Left lung (tissue), 4 donors: ENCODE measurements at regions not wholly inside any gene's neighbourhood (a gene's known extent, or its start where the extent isn't known, plus 50 kb on each side); places are given as distances from the start of the nearest gene placed in this dataset.
"Not testable (repeated sequence)": the region's sequence is repeated elsewhere in the genome, so short reads cannot be mapped to it uniquely, and the experiment has no call there.

ENCODE experiments used
- ATAC-seq: fragments of 200-7000 bp; cut with Tn5 transposase; one replicate; pipeline ENCODE4 v1.9.1; 2020; ENCODE audit warnings: moderate library complexity
- DNase-seq, 4 donors: peaks; one replicate each; pipeline ENCODE4 v3.0.0-alpha.2; 2013 to 2020
- H3K27ac ChIP-seq, 2 donors: fragments of 200-600 bp; sonication (generic) in 1 of 2; one replicate each; pipeline versions ENCODE4 v1.5.0 to v1.8.0; 2020 to 2021
- H3K27me3 ChIP-seq, 2 donors: fragments of 200-600 bp; sonication (generic) in 1 of 2; one replicate each; pipeline versions ENCODE4 v1.5.0 to v1.8.0; 2020 to 2021
- H3K36me3 ChIP-seq, 2 donors: fragments of 200-600 bp; sonication (generic) in 1 of 2; one replicate each; pipeline versions ENCODE4 v1.5.0 to v1.8.0; 2020 to 2021
- H3K4me1 ChIP-seq, 2 donors: fragments of 200-600 bp; one replicate each; pipeline ENCODE4 v1.8.0; 2021
- H3K4me3 ChIP-seq, 2 donors: fragments of 200-600 bp; sonication (generic) in 1 of 2; one replicate each; pipeline versions ENCODE4 v1.5.0 to v1.8.0; 2020 to 2021; ENCODE audit warnings: mild to moderate bottlenecking in 1 of 2
- H3K9me3 ChIP-seq, 2 donors: fragments of 200-600 bp; sonication (generic) in 1 of 2; one replicate each; pipeline versions ENCODE4 v1.5.0 to v1.8.0; 2020 to 2021
- intact Hi-C, 2 donors: fragments of 100-400 bp; cut with DNase I; formaldehyde crosslinking; loops; one replicate each; pipeline versions ENCODE4 v1.11.2 to v1.14.2; 2022
- donor health status: DM: no; HTN: yes; CAD: no.
- donor health status: DM: no; HTN: no; CAD: no.

DNA sequence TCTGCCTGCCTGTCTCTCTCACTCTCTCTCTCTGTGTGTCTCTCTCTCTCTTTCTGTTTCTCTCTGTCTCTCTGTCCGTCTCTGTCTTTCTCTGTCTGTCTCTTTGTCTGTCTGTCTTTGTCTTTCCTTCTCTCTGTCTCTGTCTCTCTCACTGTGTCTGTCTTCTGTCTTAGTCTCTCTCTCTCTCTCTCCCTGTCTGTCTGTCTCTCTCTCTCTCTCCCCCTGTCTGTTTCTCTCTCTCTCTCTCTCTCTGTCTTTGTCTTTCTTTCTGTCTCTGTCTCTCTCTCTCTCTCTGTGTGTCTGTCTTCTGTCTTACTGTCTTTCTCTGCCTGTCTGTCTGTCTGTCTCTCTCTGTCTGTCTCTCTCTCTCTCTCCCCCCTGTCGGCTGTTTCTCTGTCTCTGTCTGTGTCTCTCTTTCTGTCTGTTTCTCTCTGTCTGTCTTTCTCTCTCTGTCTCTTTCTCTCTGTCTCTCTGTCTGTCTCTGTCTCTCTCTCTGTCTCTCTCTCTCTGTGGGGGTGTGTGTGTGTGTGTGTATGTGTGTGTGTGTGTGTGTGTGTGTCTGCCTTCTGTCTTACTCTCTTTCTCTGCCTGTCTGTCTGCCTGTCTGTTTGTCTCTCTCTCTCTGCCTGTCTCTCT is 2101.3 kb upstream of the TPTE start:
- H3K27me3 ChIP-seq, H3K36me3 ChIP-seq, H3K4me1 ChIP-seq, H3K9me3 ChIP-seq, H3K27ac ChIP-seq, H3K4me3 ChIP-seq, intact Hi-C loops: not testable (repeated sequence)
- peak; percentile 95 for ATAC-seq
- peak in 1 of 4 donors; percentile 0 for DNase-seq

DNA sequence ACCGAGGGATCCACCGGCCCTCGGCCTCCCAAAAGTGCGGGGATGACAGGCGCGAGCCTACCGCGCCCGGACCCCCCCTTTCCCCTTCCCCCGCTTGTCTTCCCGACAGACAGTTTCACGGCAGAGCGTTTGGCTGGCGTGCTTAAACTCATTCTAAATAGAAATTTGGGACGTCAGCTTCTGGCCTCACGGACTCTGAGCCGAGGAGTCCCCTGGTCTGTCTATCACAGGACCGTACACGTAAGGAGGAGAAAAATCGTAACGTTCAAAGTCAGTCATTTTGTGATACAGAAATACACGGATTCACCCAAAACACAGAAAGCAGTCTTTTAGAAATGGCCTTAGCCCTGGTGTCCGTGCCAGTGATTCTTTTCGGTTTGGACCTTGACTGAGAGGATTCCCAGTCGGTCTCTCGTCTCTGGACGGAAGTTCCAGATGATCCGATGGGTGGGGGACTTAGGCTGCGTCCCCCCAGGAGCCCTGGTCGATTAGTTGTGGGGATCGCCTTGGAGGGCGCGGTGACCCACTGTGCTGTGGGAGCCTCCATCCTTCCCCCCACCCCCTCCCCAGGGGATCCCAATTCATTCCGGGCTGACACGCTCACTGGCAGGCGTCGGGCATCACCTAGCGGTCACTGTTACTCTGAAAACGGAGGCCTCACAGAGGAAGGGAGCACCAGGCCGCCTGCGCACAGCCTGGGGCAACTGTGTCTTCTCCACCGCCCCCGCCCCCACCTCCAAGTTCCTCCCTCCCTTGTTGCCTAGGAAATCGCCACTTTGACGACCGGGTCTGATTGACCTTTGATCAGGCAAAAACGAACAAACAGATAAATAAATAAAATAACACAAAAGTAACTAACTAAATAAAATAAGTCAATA is 2093.4 kb upstream of the TPTE start:
- H3K4me1 ChIP-seq, H3K36me3 ChIP-seq, DNase-seq, H3K27ac ChIP-seq, H3K27me3 ChIP-seq, H3K9me3 ChIP-seq, intact Hi-C loops, H3K4me3 ChIP-seq: not testable (repeated sequence)
- ATAC-seq, result peak; percentile 70

DNA sequence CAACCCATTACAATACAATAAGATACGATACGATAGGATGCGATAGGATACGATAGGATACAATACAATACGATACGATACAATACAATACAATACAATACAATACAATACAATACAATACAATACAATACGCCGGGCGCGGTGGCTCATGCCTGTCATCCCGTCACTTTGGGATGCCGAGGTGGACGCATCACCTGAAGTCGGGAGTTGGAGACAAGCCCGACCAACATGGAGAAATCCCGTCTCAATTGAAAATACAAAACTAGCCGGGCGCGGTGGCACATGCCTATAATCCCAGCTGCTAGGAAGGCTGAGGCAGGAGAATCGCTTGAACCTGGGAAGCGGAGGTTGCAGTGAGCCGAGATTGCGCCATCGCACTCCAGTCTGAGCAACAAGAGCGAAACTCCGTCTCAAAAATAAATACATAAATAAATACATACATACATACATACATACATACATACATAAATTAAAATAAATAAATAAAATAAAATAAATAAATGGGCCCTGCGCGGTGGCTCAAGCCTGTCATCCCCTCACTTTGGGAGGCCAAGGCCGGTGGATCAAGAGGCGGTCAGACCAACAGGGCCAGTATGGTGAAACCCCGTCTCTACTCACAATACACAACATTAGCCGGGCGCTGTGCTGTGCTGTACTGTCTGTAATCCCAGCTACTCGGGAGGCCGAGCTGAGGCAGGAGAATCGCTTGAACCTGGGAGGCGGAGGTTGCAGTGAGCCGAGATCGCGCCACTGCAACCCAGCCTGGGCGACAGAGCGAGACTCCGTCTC is 2092.5 kb upstream of the TPTE start:
- H3K27ac ChIP-seq, DNase-seq, intact Hi-C loops, H3K36me3 ChIP-seq, H3K4me1 ChIP-seq, H3K9me3 ChIP-seq, H3K27me3 ChIP-seq, H3K4me3 ChIP-seq: not testable (repeated sequence)
- ATAC-seq, result peak; percentile 82

DNA sequence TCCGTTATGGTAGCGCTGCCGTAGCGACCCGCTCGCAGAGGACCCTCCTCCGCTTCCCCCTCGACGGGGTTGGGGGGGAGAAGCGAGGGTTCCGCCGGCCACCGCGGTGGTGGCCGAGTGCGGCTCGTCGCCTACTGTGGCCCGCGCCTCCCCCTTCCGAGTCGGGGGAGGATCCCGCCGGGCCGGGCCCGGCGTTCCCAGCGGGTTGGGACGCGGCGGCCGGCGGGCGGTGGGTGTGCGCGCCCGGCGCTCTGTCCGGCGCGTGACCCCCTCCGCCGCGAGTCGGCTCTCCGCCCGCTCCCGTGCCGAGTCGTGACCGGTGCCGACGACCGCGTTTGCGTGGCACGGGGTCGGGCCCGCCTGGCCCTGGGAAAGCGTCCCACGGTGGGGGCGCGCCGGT is 2086.7 kb upstream of the TPTE start:
- H3K4me3 ChIP-seq, H3K9me3 ChIP-seq, ATAC-seq, H3K27me3 ChIP-seq, DNase-seq, H3K4me1 ChIP-seq, intact Hi-C loops, H3K36me3 ChIP-seq, H3K27ac ChIP-seq: not testable (repeated sequence)

DNA sequence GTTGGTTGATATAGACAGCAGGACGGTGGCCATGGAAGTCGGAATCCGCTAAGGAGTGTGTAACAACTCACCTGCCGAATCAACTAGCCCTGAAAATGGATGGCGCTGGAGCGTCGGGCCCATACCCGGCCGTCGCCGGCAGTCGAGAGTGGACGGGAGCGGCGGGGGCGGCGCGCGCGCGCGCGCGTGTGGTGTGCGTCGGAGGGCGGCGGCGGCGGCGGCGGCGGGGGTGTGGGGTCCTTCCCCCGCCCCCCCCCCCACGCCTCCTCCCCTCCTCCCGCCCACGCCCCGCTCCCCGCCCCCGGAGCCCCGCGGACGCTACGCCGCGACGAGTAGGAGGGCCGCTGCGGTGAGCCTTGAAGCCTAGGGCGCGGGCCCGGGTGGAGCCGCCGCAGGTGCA is 2078.3 kb upstream of the TPTE start:
- H3K27ac ChIP-seq, ATAC-seq, H3K36me3 ChIP-seq, H3K9me3 ChIP-seq, intact Hi-C loops, H3K27me3 ChIP-seq, H3K4me1 ChIP-seq, H3K4me3 ChIP-seq, DNase-seq: not testable (repeated sequence)

DNA sequence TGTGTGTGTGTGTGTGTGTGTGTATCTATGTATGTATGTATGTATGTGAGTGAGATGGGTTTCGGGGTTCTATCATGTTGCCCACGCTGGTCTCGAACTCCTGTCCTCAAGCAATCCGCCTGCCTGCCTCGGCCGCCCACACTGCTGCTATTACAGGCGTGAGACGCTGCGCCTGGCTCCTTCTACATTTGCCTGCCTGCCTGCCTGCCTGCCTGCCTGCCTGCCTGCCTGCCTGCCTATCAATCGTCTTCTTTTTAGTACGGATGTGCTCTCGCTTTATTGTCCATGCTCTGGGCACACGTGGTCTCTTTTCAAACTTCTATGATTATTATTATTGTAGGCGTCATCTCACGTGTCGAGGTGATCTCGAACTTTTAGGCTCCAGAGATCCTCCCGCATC is 2071.6 kb upstream of the TPTE start:
- H3K4me3 ChIP-seq, H3K4me1 ChIP-seq, ATAC-seq, H3K36me3 ChIP-seq, DNase-seq, H3K27ac ChIP-seq, intact Hi-C loops, H3K9me3 ChIP-seq, H3K27me3 ChIP-seq: not testable (repeated sequence)

DNA sequence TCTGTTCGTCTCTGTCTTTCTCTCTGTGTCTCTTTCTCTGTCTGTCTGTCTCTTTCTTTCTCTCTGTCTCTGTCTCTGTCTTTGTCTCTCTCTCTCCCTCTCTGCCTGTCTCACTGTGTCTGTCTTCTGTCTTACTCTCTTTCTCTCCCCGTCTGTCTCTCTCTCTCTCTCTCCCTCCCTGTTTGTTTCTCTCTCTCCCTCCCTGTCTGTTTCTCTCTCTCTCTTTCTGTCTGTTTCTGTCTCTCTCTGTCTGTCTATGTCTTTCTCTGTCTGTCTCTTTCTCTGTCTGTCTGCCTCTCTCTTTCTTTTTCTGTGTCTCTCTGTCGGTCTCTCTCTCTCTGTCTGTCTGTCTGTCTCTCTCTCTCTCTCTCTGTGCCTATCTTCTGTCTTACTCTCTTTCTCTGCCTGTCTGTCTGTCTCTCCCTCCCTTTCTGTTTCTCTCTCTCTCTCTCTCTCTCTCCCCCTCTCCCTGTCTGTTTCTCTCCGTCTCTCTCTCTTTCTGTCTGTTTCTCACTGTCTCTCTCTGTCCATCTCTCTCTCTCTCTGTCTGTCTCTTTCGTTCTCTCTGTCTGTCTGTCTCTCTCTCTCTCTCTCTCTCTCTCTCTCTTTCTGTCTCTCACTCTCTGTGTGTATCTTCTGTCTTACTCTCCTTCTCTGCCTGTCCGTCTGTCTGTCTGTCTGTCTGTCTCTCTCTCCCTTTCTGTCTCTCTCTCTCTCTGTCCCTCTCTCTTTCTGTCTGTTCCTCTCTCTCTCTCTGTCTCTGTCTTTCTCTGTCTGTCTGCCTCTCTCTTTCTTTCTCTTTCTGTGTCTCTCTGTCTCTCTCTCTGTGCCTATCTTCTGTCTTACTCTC is 2065.9 kb upstream of the TPTE start:
- DNase-seq, intact Hi-C loops, H3K4me3 ChIP-seq, H3K36me3 ChIP-seq, H3K27me3 ChIP-seq, H3K9me3 ChIP-seq, H3K4me1 ChIP-seq, H3K27ac ChIP-seq: not testable (repeated sequence)
- peak; percentile 77 for ATAC-seq

DNA sequence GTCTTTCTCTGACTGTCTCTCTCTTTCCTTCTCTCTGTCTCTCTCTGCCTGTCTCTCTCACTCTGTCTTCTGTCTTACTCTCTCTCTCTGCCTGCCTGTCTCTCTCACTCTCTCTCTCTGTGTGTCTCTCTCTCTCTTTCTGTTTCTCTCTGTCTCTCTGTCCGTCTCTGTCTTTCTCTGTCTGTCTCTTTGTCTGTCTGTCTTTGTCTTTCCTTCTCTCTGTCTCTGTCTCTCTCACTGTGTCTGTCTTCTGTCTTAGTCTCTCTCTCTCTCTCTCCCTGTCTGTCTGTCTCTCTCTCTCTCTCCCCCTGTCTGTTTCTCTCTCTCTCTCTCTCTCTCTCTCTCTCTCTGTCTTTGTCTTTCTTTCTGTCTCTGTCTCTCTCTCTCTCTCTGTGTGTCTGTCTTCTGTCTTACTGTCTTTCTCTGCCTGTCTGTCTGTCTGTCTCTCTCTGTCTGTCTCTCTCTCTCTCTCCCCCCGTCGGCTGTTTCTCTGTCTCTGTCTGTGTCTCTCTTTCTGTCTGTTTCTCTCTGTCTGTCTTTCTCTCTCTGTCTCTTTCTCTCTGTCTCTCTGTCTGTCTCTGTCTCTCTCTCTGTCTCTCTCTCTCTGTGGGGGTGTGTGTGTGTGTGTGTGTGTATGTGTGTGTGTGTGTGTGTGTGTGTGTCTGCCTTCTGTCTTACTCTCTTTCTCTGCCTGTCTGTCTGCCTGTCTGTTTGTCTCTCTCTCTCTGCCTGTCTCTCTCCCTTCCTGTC is 2056.8 kb upstream of the TPTE start:
- H3K9me3 ChIP-seq, H3K27ac ChIP-seq, H3K4me3 ChIP-seq, DNase-seq, H3K4me1 ChIP-seq, intact Hi-C loops, H3K36me3 ChIP-seq, H3K27me3 ChIP-seq: not testable (repeated sequence)
- ATAC-seq, result peak; percentile 92

DNA sequence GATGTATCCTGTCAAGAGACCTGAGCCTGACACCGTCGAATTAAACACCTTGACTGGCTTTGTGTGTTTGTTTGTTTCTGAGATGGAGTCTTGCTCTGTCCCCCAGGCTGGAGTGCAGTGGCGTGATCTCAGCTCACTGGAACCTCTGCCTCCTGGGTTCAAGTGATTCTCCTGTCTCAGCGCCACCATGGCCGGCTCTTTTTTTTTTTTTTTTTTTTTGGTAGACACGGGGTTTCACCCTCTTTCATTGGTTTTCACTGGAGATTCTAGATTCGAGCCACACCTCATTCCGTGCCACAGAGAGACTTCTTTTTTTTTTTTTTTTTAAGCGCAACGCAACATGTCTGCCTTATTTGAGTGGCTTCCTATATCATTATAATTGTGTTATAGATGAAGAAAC is 2054.7 kb upstream of the TPTE start:
- H3K4me3 ChIP-seq, H3K27ac ChIP-seq, H3K4me1 ChIP-seq, H3K9me3 ChIP-seq, DNase-seq, H3K36me3 ChIP-seq, H3K27me3 ChIP-seq, intact Hi-C loops: not testable (repeated sequence)
- peak; percentile 28 for ATAC-seq
